ENCODE measurements at regions not wholly inside any gene's neighbourhood (a gene's known extent, or its start where the extent isn't known, plus 50 kb on each side); places are given as distances from the start of the nearest gene placed in this dataset.

DNA sequence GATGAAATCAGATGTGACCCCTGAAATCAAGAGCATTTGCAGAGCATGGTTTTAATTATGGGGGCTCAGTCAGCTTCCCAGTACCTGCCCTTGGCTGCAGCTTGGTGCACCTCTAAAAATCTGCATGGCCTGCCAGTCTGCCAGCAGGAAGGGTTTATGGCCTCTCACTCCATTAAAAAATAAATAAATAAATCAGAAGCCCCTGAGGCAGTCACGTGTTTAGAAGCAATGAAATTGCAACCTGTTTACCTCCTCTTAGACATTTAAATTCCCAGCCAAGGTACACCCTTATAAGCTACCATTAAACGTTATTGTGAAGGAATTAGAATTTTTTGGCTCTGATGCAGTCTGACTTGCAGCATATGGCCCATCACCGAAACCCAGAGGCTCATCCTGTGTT, 114.0 kb upstream of the LDB2 start:
- TF ChIP-seq, protein P1, sequence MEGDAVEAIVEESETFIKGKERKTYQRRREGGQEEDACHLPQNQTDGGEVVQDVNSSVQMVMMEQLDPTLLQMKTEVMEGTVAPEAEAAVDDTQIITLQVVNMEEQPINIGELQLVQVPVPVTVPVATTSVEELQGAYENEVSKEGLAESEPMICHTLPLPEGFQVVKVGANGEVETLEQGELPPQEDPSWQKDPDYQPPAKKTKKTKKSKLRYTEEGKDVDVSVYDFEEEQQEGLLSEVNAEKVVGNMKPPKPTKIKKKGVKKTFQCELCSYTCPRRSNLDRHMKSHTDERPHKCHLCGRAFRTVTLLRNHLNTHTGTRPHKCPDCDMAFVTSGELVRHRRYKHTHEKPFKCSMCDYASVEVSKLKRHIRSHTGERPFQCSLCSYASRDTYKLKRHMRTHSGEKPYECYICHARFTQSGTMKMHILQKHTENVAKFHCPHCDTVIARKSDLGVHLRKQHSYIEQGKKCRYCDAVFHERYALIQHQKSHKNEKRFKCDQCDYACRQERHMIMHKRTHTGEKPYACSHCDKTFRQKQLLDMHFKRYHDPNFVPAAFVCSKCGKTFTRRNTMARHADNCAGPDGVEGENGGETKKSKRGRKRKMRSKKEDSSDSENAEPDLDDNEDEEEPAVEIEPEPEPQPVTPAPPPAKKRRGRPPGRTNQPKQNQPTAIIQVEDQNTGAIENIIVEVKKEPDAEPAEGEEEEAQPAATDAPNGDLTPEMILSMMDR (IDR thresholded peaks at IDR 0.05) = no peak
- no peak for TF ChIP-seq POLR2A (IDR thresholded peaks at IDR 0.05)
